K562 (cell line): ENCODE measurements at regions not wholly inside any gene's neighbourhood (a gene's known extent, or its start where the extent isn't known, plus 50 kb on each side); places are given as distances from the start of the nearest gene placed in this dataset.

Source experiments
- ATAC-seq: fragments of 200-7000 bp; cut with Tn5 transposase; 3 replicates; pipeline ENCODE4 v1.9.1; 2020; ENCODE audit warnings: moderate library complexity
- BruUV-seq: library from RNA; stranded (reverse); fragments of 400-500 nt; replicated peaks from 2 replicates; lab custom pipeline; 2021; lab: Mats Ljungman, UMichigan
- CTCF ChIA-PET: fragments of 300-600 bp; formaldehyde crosslinking; extraction: SDS; loops from one replicate; lab custom pipeline; 2021; ENCODE audit warnings: low intra/inter-chr PET ratio; lab: Yijun Ruan, JAX
- POLR2A ChIA-PET: fragments of 300-600, 350-650 bp; sonication (Branson Sonifier 250); formaldehyde crosslinking; extraction: SDS; loops from one replicate; lab custom pipeline; 2021; ENCODE audit warnings: antibody characterized with exemption, inconsistent platforms; lab: Yijun Ruan, JAX
- DNase-seq, 4 experiments: peaks; one replicate each; pipeline versions ENCODE4 v3.0.0 to v3.0.0-alpha.2; 2011 to 2018; ENCODE audit warnings: low spot score in 3 of 4, mixed read lengths in 3 of 4; ENCODE audit errors: extremely low read depth in 1 of 4
- FAIRE-seq: peaks from 2 replicates; lab custom pipeline; 2011; peaks lifted over from hg19 to GRCh38; lab: Jason Lieb, UNC
- H2AFZ ChIP-seq: 2 replicates; pipeline ENCODE4 v1.6.0; 2011; ENCODE audit warnings: low read depth, low read length, control low read depth, inconsistent platforms
- H3K27ac ChIP-seq: fragments of 200-600 bp; 3 replicates; pipeline ENCODE4 v1.8.0; 2011; ENCODE audit warnings: low read depth, mild to moderate bottlenecking, control low read depth, inconsistent platforms, low read length, moderate library complexity, mixed read lengths; ENCODE audit errors: extremely low read depth
- H3K27me3 ChIP-seq, 2 experiments: fragments of 300-600 bp in 1 of 2; 2 replicates in 1 of 2; 3 replicates in 1 of 2; pipeline versions ENCODE4 v1.6.0 to v1.8.0; 2011; ENCODE audit warnings: inconsistent platforms in 2 of 2, low read length in 2 of 2, mild to moderate bottlenecking in 1 of 2, mixed read lengths in 1 of 2, moderate library complexity in 1 of 2; ENCODE audit not compliant: control insufficient read depth in 2 of 2, insufficient read depth in 2 of 2
- H3K36me3 ChIP-seq: fragments of 300-600 bp; 3 replicates; pipeline ENCODE4 v1.8.0; 2011; ENCODE audit warnings: mild to moderate bottlenecking, low read length, inconsistent platforms; ENCODE audit not compliant: control insufficient read depth, insufficient read depth
- H3K4me1 ChIP-seq, 2 experiments: fragments of 200-600 bp in 1 of 2; replicated peaks in 1 of 2; 2 replicates in 1 of 2; 3 replicates in 1 of 2; pipeline versions ENCODE4 v1.5.1 to v1.8.0; 2011; ENCODE audit warnings: inconsistent platforms in 2 of 2, low read length in 2 of 2, mild to moderate bottlenecking in 1 of 2, mixed read lengths in 1 of 2, moderate library complexity in 1 of 2; ENCODE audit not compliant: control insufficient read depth in 2 of 2, insufficient read depth in 2 of 2
- H3K4me2 ChIP-seq: 2 replicates; pipeline ENCODE4 v1.6.1; 2011; ENCODE audit warnings: low read length, control low read depth, inconsistent platforms, mixed read lengths; ENCODE audit not compliant: insufficient read depth
- H3K4me3 ChIP-seq: fragments of 200-600 bp; sonication (generic), shearing (Covaris generic); 2 replicates; pipeline ENCODE4 v1.5.1; 2016; ENCODE audit warnings: control low read depth, inconsistent platforms
- H3K79me2 ChIP-seq: fragments of 200-600 bp; 3 replicates; pipeline ENCODE4 v1.8.0; 2011; ENCODE audit warnings: low read length, inconsistent platforms; ENCODE audit not compliant: control insufficient read depth, insufficient read depth
- H3K9ac ChIP-seq, 2 experiments: 2 replicates each; pipeline versions ENCODE4 v1.6.0 to v1.6.1; 2011; ENCODE audit warnings: low read depth in 2 of 2, low read length in 2 of 2, control low read depth in 1 of 2, inconsistent platforms in 1 of 2, mild to moderate bottlenecking in 1 of 2, mixed read lengths in 1 of 2; ENCODE audit not compliant: insufficient read depth in 1 of 2
- H3K9me1 ChIP-seq: one replicate; pipeline ENCODE4 v1.6.0; 2011; ENCODE audit warnings: inconsistent platforms, mild to moderate bottlenecking, low read length, moderate library complexity; ENCODE audit not compliant: control insufficient read depth, insufficient read depth
- H3K9me3 ChIP-seq: replicated peaks from 2 replicates; pipeline ENCODE4 v1.5.1; 2011; ENCODE audit warnings: low read depth, low read length, inconsistent platforms; ENCODE audit not compliant: control insufficient read depth, insufficient read depth
- H4K20me1 ChIP-seq: replicated peaks from 2 replicates; pipeline ENCODE4 v1.6.1; 2011; ENCODE audit warnings: low read length, inconsistent platforms, mixed read lengths; ENCODE audit not compliant: control insufficient read depth, insufficient read depth
- CBX5 ChIP-seq: IDR thresholded peaks from 2 replicates; pipeline ENCODE4 v1.6.1; 2014; ENCODE audit warnings: low read depth, borderline replicate concordance
- ESRRB ChIP-seq: fragments of 250-450 bp; sonication (Bioruptor Pico); IDR thresholded peaks from 2 replicates; pipeline ENCODE4 v1.5.0; 2020; ENCODE audit warnings: mild to moderate bottlenecking, moderate library complexity, borderline replicate concordance
- HNRNPL ChIP-seq: fragments of 200-400 bp; formaldehyde crosslinking; IDR thresholded peaks from 2 replicates; pipeline ENCODE4 v1.6.1; 2017; ENCODE audit warnings: low read depth, mild to moderate bottlenecking, low read length
- MTA1 ChIP-seq: fragments of 450-650 bp; IDR thresholded peaks from 2 replicates; pipeline ENCODE4 v1.6.1; 2017; ENCODE audit warnings: borderline replicate concordance
- MTA3 ChIP-seq: fragments of 450-650 bp; formaldehyde crosslinking; IDR thresholded peaks from 2 replicates; pipeline ENCODE4 v1.6.1; 2017; ENCODE audit warnings: mild to moderate bottlenecking, borderline replicate concordance
- NR2C2 ChIP-seq, 2 experiments: fragments of 200-800 bp in 1 of 2; sonication (Bioruptor generic) in 1 of 2; sonication (generic) in 1 of 2; formaldehyde crosslinking in 1 of 2; IDR thresholded peaks; 2 replicates each; pipeline versions ENCODE4 v1.6.1 to v1.8.0; 2016 to 2022; ENCODE audit warnings: mild to moderate bottlenecking in 1 of 2, missing compliant biosample characterization in 1 of 2, missing genetic modification characterization in 1 of 2, missing genetic modification reagents in 1 of 2
- POLR3G ChIP-seq: IDR thresholded peaks from 2 replicates; pipeline ENCODE4 v1.6.1; 2011; ENCODE audit not compliant: insufficient read length, insufficient replicate concordance; ENCODE audit errors: extremely low read depth
- RBBP5 ChIP-seq: fragments of 200-600 bp; sonication (generic); IDR thresholded peaks from 2 replicates; pipeline ENCODE4 v1.6.1; 2012; ENCODE audit warnings: borderline replicate concordance, mild to moderate bottlenecking, low read length, control low read depth, inconsistent platforms; ENCODE audit not compliant: insufficient read depth, poor library complexity, severe bottlenecking
- TOE1 ChIP-seq, 2 experiments: fragments of 450-650 bp in 1 of 2; sonication (generic) in 1 of 2; formaldehyde crosslinking in 1 of 2; IDR thresholded peaks; 2 replicates each; pipeline versions ENCODE4 v1.7.1 to v1.8.0; 2016 to 2022; ENCODE audit warnings: borderline replicate concordance in 2 of 2, mild to moderate bottlenecking in 2 of 2, antibody characterized with exemption in 1 of 2, inconsistent platforms in 1 of 2, low read depth in 1 of 2, missing genetic modification reagents in 1 of 2, moderate library complexity in 1 of 2
- ZNF12 ChIP-seq: sonication (generic); formaldehyde crosslinking; IDR thresholded peaks from 2 replicates; pipeline ENCODE4 v1.4.0; 2020; ENCODE audit warnings: mild to moderate bottlenecking, missing genetic modification reagents
- ZNF436 ChIP-seq: fragments of 250-450, 450-650 bp; sonication (Bioruptor Pico); formaldehyde crosslinking; IDR thresholded peaks from 2 replicates; pipeline ENCODE4 v1.7.0; 2020; ENCODE audit warnings: mild to moderate bottlenecking
- ZNF668 ChIP-seq: fragments of 250-450 bp; sonication (Bioruptor Pico); IDR thresholded peaks from 2 replicates; pipeline ENCODE4 v1.8.0; 2022; ENCODE audit warnings: mild to moderate bottlenecking, inconsistent platforms
- WGBS: fragments of 100-300 bp; shearing (Covaris generic); methylation state at CpG from one replicate; pipeline ENCODE4 v1.1.6; 2016; ENCODE audit warnings: low coverage, mixed read lengths; ENCODE audit not compliant: insufficient coverage; ENCODE audit errors: missing lambda C conversion rate; 5-methylcytosine and 5-hydroxymethylcytosine counted together
- in situ Hi-C: fragments of 300-500 bp; cut with MboI; formaldehyde crosslinking; loops from 4 replicates; pipeline ENCODE4 v1.15.0; 2018; ENCODE audit warnings: inconsistent platforms, mixed read lengths
- intact Hi-C: fragments of 100-400 bp; cut with micrococcal nuclease; formaldehyde crosslinking; loops from 2 replicates; pipeline ENCODE4 v1.14.2; 2022
- TF ChIP-seq, protein P1 (sequence below): sonication (generic); formaldehyde crosslinking; IDR thresholded peaks from 2 replicates; pipeline ENCODE4 v1.8.0; 2023; ENCODE audit warnings: mild to moderate bottlenecking, missing genetic modification reagents
- TF ChIP-seq, protein P2 (sequence below): fragments of 450-650 bp; conservative IDR thresholded peaks from 2 replicates; pipeline ENCODE4 v1.6.1; 2016; ENCODE audit warnings: missing genetic modification characterization, low read depth, mild to moderate bottlenecking, control low read depth, missing compliant biosample characterization

DNA sequence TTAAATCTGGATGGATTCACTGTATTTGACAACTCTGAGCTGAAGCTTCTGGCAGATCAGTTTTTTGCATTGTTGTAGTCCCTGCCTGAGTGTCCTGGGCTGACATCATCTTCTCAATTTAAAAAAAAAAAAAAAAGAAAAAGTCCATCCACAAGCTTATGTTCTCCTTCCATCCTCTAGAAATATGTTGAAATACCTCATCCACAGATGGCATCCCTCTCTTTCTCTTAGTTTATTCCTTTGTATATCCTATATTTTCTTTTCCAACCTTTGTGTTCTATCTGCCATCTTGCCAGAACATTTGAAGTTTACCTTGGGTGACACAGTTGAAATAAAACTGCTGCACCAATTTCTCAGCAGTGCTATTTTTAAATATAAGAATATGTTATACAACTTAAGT, 184.4 kb upstream of the PKN2 start:
- in situ Hi-C loops (no loop called here), intact Hi-C loops (no loop called here)
- FAIRE-seq = no peak
- ChIA-PET POLR2A (no interaction called here), CTCF (no interaction called here)
- Histone ChIP-seq H3K27ac (no peak overlapping the region), H3K4me3 (no peak overlapping the region), H3K9me1 (no peaks in the 10 kb centered on the region), H3K79me2 (no peaks in the 10 kb centered on the region), H3K27me3 (peaks cover 0 to 6% of the 10 kb centered on the region in 2 experiments; a peak in 2 of 5 replicates), H3K9me3 (no peaks in the 10 kb centered on the region), H2AFZ (no peak overlapping the region), H3K9ac (no peak overlapping the region), H3K4me2 (no peak overlapping the region), H4K20me1 (no peaks in the 10 kb centered on the region), H3K36me3 (no peaks in the 10 kb centered on the region), H3K4me1 (no peaks in the 10 kb centered on the region)
- no peak for DNase-seq
- ATAC-seq = no peak
- TF ChIP-seq MTA3 (no peak), ZNF436 (no peak), HNRNPL (no peak), MTA1 (no peak), TOE1 (IDR thresholded peaks at IDR 0.05; ENCODE audit: borderline replicate concordance) (no peak), TOE1 (CRISPR knock-in tag; IDR thresholded peaks at IDR 0.05; ENCODE audit: borderline replicate concordance, low read depth) (no peak)
- no TSS peak for BruUV-seq

DNA sequence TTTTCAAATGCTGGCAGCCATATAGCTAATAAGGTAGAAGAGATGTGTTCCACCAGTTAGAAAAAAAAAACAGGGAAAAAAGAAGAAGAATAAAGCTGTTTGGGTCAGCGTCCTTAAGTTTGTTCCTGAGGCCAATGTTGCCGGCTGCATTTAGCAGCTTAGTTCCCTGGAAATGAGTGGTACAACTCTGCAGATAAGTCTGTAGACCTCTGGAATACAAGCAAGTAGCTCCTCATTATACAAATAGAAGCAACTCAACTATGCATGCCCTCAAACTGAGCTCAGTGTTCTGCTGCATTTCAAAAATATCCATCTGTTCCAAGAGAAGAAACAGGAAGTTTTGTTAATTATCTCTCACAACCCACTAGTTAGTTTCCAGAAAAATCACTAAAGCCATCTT, 181.2 kb upstream of the PKN2 start:
- CTCF ChIA-PET = no interaction called here
- 0% methylated on average over 2 of the region's 2 CpGs for WGBS
- ATAC-seq (no peak), DNase-seq (no peak), FAIRE-seq (no peak)
- no peaks in the 10 kb centered on the region for H3K4me1 ChIP-seq
- H3K9me3 ChIP-seq = no peaks in the 10 kb centered on the region
- peaks cover 0 to 6% of the 10 kb centered on the region in 2 experiments; a peak in 2 of 5 replicates for H3K27me3 ChIP-seq
- in situ Hi-C loops (no loop called here), intact Hi-C loops (no loop called here)
- no peak overlapping the region for H2AFZ ChIP-seq
- POLR2A ChIA-PET = no interaction called here
- no peak overlapping the region for H3K9ac ChIP-seq
- no peak overlapping the region for H3K27ac ChIP-seq
- H3K9me1 ChIP-seq = no peaks in the 10 kb centered on the region
- no peaks in the 10 kb centered on the region for H3K36me3 ChIP-seq
- no peak overlapping the region for H3K4me3 ChIP-seq
- no peak overlapping the region for H3K4me2 ChIP-seq
- H3K79me2 ChIP-seq = no peaks in the 10 kb centered on the region
- H4K20me1 ChIP-seq = no peaks in the 10 kb centered on the region
- BruUV-seq = no TSS peak
- TF ChIP-seq, protein P1, sequence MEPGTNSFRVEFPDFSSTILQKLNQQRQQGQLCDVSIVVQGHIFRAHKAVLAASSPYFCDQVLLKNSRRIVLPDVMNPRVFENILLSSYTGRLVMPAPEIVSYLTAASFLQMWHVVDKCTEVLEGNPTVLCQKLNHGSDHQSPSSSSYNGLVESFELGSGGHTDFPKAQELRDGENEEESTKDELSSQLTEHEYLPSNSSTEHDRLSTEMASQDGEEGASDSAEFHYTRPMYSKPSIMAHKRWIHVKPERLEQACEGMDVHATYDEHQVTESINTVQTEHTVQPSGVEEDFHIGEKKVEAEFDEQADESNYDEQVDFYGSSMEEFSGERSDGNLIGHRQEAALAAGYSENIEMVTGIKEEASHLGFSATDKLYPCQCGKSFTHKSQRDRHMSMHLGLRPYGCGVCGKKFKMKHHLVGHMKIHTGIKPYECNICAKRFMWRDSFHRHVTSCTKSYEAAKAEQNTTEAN = no peak
- TF ChIP-seq ZNF12 (CRISPR knock-in tag) (no peak), RBBP5 (no peak), NR2C2 (CRISPR knock-in tag; IDR thresholded peaks at IDR 0.05) (no peak), NR2C2 (tag; IDR thresholded peaks at IDR 0.05) (no peak), ZNF668 (no peak), CBX5 (no peak), ESRRB (CRISPR knock-in tag) (no peak), POLR3G (no peak)
- TF ChIP-seq, protein P2, sequence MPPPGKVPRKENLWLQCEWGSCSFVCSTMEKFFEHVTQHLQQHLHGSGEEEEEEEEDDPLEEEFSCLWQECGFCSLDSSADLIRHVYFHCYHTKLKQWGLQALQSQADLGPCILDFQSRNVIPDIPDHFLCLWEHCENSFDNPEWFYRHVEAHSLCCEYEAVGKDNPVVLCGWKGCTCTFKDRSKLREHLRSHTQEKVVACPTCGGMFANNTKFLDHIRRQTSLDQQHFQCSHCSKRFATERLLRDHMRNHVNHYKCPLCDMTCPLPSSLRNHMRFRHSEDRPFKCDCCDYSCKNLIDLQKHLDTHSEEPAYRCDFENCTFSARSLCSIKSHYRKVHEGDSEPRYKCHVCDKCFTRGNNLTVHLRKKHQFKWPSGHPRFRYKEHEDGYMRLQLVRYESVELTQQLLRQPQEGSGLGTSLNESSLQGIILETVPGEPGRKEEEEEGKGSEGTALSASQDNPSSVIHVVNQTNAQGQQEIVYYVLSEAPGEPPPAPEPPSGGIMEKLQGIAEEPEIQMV = no peak
